ENCODE measurements at regions not wholly inside any gene's neighbourhood (a gene's known extent, or its start where the extent isn't known, plus 50 kb on each side); places are given as distances from the start of the nearest gene placed in this dataset.

DNA sequence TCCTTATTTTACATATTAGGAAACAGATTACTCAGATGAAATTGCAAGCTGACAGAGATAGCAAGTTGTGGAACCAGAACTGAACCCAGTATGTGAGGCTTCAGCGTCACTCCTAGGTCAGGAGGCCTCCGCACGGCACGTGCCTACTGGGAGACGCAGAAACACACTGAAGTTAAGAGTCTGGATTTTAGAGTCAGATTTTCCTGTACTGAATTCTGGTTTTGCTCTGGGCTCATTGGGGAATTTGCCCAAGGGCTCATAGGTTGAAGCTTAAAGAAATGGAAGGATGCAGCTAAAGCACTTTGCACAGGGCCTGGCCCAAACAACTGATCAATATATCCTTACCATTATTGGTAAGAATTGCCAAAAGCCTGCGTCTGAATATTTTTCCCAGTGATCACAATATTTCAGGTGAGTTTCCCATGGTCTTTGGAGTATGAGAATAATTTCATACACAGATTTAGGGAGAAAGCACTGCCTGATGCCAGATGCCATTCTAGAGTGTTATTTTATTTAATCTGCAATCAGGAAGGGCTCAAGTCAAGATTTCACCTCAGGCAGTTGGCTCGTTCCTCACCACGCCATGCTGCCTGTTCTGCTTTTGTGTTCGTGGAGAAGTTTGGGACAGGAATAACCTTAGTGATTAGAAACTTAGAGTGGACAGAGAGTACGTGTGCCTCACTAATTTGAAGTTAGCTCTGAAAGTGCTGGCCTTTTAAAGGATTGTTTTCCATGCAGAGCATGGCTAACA is 331.9 kb downstream of the MYCN start (continued):
- TF ChIP-seq, protein P1, sequence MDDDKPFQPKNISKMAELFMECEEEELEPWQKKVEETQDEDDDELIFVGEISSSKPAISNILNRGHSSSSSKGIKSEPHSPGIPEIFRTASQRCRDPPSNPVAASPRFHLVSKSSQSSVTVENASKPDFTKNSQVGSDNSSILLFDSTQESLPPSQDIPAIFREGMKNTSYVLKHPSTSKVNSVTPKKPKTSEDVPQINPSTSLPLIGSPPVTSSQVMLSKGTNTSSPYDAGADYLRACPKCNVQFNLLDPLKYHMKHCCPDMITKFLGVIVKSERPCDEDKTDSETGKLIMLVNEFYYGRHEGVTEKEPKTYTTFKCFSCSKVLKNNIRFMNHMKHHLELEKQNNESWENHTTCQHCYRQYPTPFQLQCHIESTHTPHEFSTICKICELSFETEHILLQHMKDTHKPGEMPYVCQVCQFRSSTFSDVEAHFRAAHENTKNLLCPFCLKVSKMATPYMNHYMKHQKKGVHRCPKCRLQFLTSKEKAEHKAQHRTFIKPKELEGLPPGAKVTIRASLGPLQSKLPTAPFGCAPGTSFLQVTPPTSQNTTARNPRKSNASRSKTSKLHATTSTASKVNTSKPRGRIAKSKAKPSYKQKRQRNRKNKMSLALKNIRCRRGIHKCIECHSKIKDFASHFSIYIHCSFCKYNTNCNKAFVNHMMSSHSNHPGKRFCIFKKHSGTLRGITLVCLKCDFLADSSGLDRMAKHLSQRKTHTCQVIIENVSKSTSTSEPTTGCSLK (tag by site-specific recombination; IDR thresholded peaks at IDR 0.05): no peak
- TF ChIP-seq SCRT1 (tag by site-specific recombination; IDR thresholded peaks at IDR 0.05; ENCODE audit: borderline replicate concordance) (no peak), ZNF239 (tag by site-specific recombination; IDR thresholded peaks at IDR 0.05) (no peak), ZFP3 (tag by site-specific recombination; IDR thresholded peaks at IDR 0.05; ENCODE audit: low read depth) (no peak), ZNF843 (tag by site-specific recombination; IDR thresholded peaks at IDR 0.05) (no peak), HOXA7 (CRISPR knock-in tag; IDR thresholded peaks at IDR 0.05; ENCODE audit: borderline replicate concordance) (no peak)
- TF ChIP-seq, protein P2, sequence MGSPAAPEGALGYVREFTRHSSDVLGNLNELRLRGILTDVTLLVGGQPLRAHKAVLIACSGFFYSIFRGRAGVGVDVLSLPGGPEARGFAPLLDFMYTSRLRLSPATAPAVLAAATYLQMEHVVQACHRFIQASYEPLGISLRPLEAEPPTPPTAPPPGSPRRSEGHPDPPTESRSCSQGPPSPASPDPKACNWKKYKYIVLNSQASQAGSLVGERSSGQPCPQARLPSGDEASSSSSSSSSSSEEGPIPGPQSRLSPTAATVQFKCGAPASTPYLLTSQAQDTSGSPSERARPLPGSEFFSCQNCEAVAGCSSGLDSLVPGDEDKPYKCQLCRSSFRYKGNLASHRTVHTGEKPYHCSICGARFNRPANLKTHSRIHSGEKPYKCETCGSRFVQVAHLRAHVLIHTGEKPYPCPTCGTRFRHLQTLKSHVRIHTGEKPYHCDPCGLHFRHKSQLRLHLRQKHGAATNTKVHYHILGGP (tag by site-specific recombination; IDR thresholded peaks at IDR 0.05): no peak
- TF ChIP-seq, protein P3, sequence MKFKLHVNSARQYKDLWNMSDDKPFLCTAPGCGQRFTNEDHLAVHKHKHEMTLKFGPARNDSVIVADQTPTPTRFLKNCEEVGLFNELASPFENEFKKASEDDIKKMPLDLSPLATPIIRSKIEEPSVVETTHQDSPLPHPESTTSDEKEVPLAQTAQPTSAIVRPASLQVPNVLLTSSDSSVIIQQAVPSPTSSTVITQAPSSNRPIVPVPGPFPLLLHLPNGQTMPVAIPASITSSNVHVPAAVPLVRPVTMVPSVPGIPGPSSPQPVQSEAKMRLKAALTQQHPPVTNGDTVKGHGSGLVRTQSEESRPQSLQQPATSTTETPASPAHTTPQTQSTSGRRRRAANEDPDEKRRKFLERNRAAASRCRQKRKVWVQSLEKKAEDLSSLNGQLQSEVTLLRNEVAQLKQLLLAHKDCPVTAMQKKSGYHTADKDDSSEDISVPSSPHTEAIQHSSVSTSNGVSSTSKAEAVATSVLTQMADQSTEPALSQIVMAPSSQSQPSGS (tag by site-specific recombination; IDR thresholded peaks at IDR 0.05; ENCODE audit: low read depth): no peak
- TF ChIP-seq, protein P4, sequence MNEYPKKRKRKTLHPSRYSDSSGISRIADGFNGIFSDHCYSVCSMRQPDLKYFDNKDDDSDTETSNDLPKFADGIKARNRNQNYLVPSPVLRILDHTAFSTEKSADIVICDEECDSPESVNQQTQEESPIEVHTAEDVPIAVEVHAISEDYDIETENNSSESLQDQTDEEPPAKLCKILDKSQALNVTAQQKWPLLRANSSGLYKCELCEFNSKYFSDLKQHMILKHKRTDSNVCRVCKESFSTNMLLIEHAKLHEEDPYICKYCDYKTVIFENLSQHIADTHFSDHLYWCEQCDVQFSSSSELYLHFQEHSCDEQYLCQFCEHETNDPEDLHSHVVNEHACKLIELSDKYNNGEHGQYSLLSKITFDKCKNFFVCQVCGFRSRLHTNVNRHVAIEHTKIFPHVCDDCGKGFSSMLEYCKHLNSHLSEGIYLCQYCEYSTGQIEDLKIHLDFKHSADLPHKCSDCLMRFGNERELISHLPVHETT (tag by site-specific recombination; IDR thresholded peaks at IDR 0.05): no peak
- TF ChIP-seq, protein P5, sequence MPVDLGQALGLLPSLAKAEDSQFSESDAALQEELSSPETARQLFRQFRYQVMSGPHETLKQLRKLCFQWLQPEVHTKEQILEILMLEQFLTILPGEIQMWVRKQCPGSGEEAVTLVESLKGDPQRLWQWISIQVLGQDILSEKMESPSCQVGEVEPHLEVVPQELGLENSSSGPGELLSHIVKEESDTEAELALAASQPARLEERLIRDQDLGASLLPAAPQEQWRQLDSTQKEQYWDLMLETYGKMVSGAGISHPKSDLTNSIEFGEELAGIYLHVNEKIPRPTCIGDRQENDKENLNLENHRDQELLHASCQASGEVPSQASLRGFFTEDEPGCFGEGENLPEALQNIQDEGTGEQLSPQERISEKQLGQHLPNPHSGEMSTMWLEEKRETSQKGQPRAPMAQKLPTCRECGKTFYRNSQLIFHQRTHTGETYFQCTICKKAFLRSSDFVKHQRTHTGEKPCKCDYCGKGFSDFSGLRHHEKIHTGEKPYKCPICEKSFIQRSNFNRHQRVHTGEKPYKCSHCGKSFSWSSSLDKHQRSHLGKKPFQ (tag by site-specific recombination; IDR thresholded peaks at IDR 0.05): no peak

DNA sequence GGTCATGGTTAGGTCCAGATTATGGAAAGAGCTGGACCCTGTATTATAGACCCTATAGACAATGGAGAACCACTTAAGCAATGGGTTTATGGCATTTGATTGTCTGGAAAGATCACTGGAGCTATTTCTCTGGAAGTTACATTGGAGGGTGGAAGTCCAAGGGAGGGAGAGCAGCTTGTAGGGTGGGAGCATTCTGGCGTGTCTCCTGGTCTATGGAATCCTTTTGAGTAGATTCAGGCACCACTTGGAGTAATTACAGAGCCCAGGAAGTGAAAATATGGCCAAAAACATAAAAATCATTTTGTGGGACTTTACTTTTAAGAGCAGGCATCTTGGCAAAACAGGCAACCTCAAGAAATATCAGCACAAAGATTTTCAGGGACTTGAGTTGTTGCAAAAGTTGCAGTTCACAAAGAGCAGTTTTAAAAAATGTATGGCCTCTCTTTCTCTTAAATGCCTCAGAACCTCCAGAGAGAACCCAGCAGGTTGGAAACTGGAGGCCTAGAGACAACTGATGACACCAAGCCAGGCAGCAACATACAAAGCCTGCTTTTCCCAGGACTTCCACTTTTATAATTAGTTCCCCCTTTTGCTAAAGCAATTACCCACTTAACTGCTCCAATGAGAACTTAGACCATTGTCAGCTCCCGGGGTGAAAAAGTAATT is 331.0 kb downstream of the MYCN start:
- no peak overlapping the region for H3K4me3 ChIP-seq (ENCODE audit: low read depth, low read length)
- H3K9me3 ChIP-seq (ENCODE audit: control insufficient read depth, insufficient read depth, low read depth, low read length): no peaks in the 10 kb centered on the region
- TF ChIP-seq, protein P6, sequence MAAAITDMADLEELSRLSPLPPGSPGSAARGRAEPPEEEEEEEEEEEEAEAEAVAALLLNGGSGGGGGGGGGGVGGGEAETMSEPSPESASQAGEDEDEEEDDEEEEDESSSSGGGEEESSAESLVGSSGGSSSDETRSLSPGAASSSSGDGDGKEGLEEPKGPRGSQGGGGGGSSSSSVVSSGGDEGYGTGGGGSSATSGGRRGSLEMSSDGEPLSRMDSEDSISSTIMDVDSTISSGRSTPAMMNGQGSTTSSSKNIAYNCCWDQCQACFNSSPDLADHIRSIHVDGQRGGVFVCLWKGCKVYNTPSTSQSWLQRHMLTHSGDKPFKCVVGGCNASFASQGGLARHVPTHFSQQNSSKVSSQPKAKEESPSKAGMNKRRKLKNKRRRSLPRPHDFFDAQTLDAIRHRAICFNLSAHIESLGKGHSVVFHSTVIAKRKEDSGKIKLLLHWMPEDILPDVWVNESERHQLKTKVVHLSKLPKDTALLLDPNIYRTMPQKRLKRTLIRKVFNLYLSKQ (tag by site-specific recombination; IDR thresholded peaks at IDR 0.05; ENCODE audit: borderline replicate concordance): no peak
- TF ChIP-seq IKZF3 (tag by site-specific recombination; IDR thresholded peaks at IDR 0.05) (no peak), ZNF549 (tag by site-specific recombination; IDR thresholded peaks at IDR 0.05) (no peak)
- TF ChIP-seq, protein P7, sequence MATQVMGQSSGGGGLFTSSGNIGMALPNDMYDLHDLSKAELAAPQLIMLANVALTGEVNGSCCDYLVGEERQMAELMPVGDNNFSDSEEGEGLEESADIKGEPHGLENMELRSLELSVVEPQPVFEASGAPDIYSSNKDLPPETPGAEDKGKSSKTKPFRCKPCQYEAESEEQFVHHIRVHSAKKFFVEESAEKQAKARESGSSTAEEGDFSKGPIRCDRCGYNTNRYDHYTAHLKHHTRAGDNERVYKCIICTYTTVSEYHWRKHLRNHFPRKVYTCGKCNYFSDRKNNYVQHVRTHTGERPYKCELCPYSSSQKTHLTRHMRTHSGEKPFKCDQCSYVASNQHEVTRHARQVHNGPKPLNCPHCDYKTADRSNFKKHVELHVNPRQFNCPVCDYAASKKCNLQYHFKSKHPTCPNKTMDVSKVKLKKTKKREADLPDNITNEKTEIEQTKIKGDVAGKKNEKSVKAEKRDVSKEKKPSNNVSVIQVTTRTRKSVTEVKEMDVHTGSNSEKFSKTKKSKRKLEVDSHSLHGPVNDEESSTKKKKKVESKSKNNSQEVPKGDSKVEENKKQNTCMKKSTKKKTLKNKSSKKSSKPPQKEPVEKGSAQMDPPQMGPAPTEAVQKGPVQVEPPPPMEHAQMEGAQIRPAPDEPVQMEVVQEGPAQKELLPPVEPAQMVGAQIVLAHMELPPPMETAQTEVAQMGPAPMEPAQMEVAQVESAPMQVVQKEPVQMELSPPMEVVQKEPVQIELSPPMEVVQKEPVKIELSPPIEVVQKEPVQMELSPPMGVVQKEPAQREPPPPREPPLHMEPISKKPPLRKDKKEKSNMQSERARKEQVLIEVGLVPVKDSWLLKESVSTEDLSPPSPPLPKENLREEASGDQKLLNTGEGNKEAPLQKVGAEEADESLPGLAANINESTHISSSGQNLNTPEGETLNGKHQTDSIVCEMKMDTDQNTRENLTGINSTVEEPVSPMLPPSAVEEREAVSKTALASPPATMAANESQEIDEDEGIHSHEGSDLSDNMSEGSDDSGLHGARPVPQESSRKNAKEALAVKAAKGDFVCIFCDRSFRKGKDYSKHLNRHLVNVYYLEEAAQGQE (tag by site-specific recombination; IDR thresholded peaks at IDR 0.05): no peak
- TF ChIP-seq, protein P8, sequence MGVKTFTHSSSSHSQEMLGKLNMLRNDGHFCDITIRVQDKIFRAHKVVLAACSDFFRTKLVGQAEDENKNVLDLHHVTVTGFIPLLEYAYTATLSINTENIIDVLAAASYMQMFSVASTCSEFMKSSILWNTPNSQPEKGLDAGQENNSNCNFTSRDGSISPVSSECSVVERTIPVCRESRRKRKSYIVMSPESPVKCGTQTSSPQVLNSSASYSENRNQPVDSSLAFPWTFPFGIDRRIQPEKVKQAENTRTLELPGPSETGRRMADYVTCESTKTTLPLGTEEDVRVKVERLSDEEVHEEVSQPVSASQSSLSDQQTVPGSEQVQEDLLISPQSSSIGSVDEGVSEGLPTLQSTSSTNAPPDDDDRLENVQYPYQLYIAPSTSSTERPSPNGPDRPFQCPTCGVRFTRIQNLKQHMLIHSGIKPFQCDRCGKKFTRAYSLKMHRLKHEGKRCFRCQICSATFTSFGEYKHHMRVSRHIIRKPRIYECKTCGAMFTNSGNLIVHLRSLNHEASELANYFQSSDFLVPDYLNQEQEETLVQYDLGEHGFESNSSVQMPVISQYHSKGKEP (tag by site-specific recombination; IDR thresholded peaks at IDR 0.05): no peak
- ChIA-PET POLR2A (no interaction called here), CTCF (interaction anchor here (3.3 kb wide), 1 partner anchor 11 kb away, joined by 15 read pairs; no protein-coding TSS in a partner anchor)
- no peaks in the 10 kb centered on the region for H3K4me1 ChIP-seq (ENCODE audit: control insufficient read depth, insufficient read depth, low read length)
- no peaks in the 10 kb centered on the region for H3K36me3 ChIP-seq (ENCODE audit: control insufficient read depth in 2 of 2, insufficient read depth in 1 of 2, low read length in 2 of 2)
- no peak overlapping the region for H3K27ac ChIP-seq (ENCODE audit: extremely low read depth, low read depth, low read length)
